ENCODE measurements at regions not wholly inside any gene's neighbourhood (a gene's known extent, or its start where the extent isn't known, plus 50 kb on each side); places are given as distances from the start of the nearest gene placed in this dataset.

- ATAC-seq: no peak
- no peak overlapping the region for H3K4me3 ChIP-seq
- H3K4me1 ChIP-seq: no peaks in the 10 kb centered on the region
- no peaks in the 10 kb centered on the region for H3K27me3 ChIP-seq
- no peak for TF ChIP-seq POLR2A (IDR thresholded peaks at IDR 0.05)
- TF ChIP-seq EP300 (IDR thresholded peaks at IDR 0.05): no peak
- TF ChIP-seq POLR2AphosphoS5 (IDR thresholded peaks at IDR 0.05): no peak
- no peak for TF ChIP-seq CTCF (IDR thresholded peaks at IDR 0.05)
- H3K9me3 ChIP-seq: no peaks in the 10 kb centered on the region
- H3K27ac ChIP-seq: no peak overlapping the region
- 87 to 93% methylated on average over 2 of the region's 2 CpGs for WGBS, 2 donors (ENCODE audit: low coverage in 1 of 2)
- H3K36me3 ChIP-seq: no peaks in the 10 kb centered on the region
Observed at GRCh38 chr2:156019341-156019740, 313.2 kb downstream of the NR4A2 start.

DNA sequence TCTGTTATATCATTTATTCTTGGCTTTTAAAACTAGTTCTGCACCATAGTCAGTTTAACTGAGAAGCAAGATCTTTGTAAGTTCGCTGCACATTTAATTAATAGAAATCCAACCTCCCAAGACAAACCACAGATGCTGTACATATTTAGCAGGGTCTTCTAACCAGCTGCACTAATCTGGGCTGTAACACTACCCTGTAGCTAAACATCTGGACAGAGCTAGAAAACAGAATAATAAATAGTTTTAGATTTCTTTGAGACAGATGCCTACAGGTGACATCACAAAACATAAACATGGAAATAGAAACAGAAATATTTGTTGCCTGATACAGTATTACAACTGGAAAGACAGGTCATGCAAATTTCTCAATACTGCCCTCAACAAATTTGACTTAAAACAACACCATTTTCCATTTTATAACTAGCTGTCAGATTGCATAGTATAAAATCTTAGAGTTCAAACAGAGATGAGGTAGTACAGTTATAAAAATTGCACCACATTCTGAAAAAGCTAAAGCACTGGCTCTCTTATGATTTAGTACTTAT is 315.1 kb downstream of the NR4A2 start:
- WGBS, 2 donors (ENCODE audit: low coverage in 1 of 2): 31 to 42% methylated on average over 1 of the region's 1 CpG
- Histone ChIP-seq H3K4me3 (no peak overlapping the region), H3K9me3 (no peaks in the 10 kb centered on the region), H3K36me3 (no peaks in the 10 kb centered on the region), H3K27ac (no peak overlapping the region), H3K4me1 (no peaks in the 10 kb centered on the region), H3K27me3 (no peaks in the 10 kb centered on the region)
- no peak for ATAC-seq
- TF ChIP-seq EP300 (IDR thresholded peaks at IDR 0.05): no peak
- TF ChIP-seq CTCF (IDR thresholded peaks at IDR 0.05): no peak
- no peak for TF ChIP-seq POLR2A (IDR thresholded peaks at IDR 0.05)

DNA sequence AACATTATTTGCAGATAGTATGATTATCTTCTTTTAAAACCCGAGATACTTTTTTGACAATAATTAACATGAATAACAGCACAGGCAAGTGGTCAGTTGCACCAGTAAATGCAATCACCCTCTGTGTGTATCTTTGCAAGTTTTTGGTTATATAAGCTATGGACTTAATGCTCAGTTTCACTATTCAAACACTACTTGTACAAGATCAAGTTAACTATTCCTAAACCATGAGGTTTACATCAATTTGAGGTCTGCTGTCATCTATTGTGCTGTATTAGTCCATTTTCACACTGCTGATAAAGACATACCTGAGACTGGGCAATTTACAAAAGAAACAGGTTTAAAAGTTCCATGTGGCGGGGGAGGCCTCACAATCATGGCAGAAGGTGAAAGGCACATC is 323.2 kb downstream of the NR4A2 start:
- peaks cover 0 to 8% (median 0%) of the 10 kb centered on the region in 3 donors for H3K9me3 ChIP-seq
- TF ChIP-seq POLR2A (IDR thresholded peaks at IDR 0.05) (no peak), CTCF (IDR thresholded peaks at IDR 0.05) (no peak), POLR2AphosphoS5 (IDR thresholded peaks at IDR 0.05) (no peak), EP300 (IDR thresholded peaks at IDR 0.05) (no peak)
- H3K4me1 ChIP-seq: no peaks in the 10 kb centered on the region
- no peak overlapping the region for H3K4me3 ChIP-seq
- H3K27me3 ChIP-seq: no peaks in the 10 kb centered on the region
- no peak overlapping the region for H3K27ac ChIP-seq
- H3K36me3 ChIP-seq: no peaks in the 10 kb centered on the region
- no peak for ATAC-seq
- WGBS, 2 donors (ENCODE audit: low coverage in 1 of 2): 56 to 86% methylated on average over 1 to 2 of the region's 2 CpGs

DNA sequence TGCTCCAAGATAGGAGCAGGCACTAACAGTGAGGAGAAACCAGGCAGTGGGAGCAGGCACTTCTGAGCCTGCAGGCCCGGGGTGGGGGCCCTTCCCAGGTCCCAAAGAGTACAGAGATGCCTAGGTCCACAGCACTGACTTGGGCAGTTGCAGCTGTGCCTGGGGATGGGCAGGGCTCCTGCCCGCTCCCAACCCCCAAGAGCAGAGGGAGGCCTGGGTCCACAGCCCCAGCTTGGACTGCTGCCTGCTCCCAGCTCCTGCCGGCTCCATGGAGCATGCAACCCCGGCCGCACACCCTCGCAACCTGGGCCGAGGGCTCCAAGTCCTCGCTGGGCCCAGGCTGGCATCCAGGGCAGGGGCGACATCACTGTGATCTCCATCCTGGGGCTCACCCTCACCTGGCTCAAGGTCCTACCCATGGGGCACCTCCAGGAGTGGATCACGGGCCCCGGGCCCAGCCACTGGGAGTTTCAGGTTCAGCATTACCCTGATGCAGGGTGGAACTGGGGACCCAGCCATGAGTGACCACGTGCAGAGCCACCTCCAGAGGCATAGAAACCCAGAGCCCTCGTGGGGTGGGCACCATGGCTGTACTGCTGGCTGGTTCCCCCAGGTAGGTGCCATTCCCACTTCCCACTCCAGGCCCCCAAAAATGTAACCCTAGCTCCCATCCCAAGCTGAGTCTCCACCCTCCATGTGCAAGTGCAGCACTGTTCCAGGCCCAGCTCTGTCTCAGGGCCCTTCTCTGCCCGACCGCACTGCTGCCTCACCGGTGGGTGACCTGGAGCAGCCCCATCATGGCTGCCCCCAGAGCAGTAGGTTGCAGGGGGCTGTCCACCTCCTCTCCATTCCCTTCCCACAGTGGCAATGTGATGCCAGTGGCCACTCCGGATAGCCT is 325.6 kb downstream of the NR4A2 start:
- no peak for ATAC-seq
- Histone ChIP-seq H3K9me3 (peaks cover 0 to 8% (median 0%) of the 10 kb centered on the region in 3 donors), H3K4me1 (no peaks in the 10 kb centered on the region), H3K27ac (no peak overlapping the region), H3K36me3 (no peaks in the 10 kb centered on the region), H3K4me3 (no peak overlapping the region), H3K27me3 (no peaks in the 10 kb centered on the region)
- 100% methylated on average over 1 of the region's 17 CpGs for WGBS, 2 donors (ENCODE audit: low coverage in 1 of 2)
- no peak for TF ChIP-seq POLR2AphosphoS5 (IDR thresholded peaks at IDR 0.05)
- no peak for TF ChIP-seq POLR2A (IDR thresholded peaks at IDR 0.05)
- no peak for TF ChIP-seq EP300 (IDR thresholded peaks at IDR 0.05)
- TF ChIP-seq CTCF (IDR thresholded peaks at IDR 0.05): no peak

Data from gastroesophageal sphincter (tissue), 4 donors.